DND-41 (cell line): ENCODE measurements at regions not wholly inside any gene's neighbourhood (a gene's known extent, or its start where the extent isn't known, plus 50 kb on each side); places are given as distances from the start of the nearest gene placed in this dataset.
"Not testable (repeated sequence)": the region's sequence is repeated elsewhere in the genome, so short reads cannot be mapped to it uniquely, and the experiment has no call there.

Experiments used
- EZH2 ChIP-seq: IDR thresholded peaks from 3 replicates; pipeline ENCODE4 v1.6.1; 2012; ENCODE audit warnings: borderline replicate concordance, low read depth, mild to moderate bottlenecking, moderate library complexity, low read length, inconsistent platforms; ENCODE audit not compliant: severe bottlenecking
- TF ChIP-seq, protein P1 (sequence below): IDR thresholded peaks from 2 replicates; pipeline ENCODE4 v1.5.1; 2012; ENCODE audit warnings: borderline replicate concordance, low read length, moderate library complexity, mild to moderate bottlenecking; ENCODE audit not compliant: poor library complexity, severe bottlenecking; ENCODE audit errors: extremely low read depth

DNA sequence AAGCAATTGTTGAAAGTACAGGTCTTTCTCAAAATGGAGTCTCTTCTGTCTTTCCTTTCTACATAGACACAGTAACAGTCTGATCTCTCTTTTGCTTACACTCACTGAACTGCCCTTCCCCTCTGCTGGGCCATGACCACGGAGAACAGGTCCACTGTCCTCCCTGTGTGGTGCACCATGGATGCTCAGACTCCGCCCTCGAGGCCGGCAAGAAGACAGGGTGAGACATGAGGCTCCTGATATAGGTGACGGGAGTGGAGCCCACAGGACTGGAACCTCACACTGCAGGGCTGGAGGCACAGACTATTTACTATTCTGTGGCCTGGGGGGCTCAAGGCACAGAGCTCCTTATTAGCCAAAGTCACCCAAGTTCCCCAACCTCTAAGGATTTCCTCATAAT, 118.1 kb downstream of the ADRA2C start:
- TF ChIP-seq, protein P1, sequence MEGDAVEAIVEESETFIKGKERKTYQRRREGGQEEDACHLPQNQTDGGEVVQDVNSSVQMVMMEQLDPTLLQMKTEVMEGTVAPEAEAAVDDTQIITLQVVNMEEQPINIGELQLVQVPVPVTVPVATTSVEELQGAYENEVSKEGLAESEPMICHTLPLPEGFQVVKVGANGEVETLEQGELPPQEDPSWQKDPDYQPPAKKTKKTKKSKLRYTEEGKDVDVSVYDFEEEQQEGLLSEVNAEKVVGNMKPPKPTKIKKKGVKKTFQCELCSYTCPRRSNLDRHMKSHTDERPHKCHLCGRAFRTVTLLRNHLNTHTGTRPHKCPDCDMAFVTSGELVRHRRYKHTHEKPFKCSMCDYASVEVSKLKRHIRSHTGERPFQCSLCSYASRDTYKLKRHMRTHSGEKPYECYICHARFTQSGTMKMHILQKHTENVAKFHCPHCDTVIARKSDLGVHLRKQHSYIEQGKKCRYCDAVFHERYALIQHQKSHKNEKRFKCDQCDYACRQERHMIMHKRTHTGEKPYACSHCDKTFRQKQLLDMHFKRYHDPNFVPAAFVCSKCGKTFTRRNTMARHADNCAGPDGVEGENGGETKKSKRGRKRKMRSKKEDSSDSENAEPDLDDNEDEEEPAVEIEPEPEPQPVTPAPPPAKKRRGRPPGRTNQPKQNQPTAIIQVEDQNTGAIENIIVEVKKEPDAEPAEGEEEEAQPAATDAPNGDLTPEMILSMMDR = not testable (repeated sequence)
- TF ChIP-seq EZH2 = not testable (repeated sequence)
